Suprapubic skin (tissue), 4 donors: ENCODE measurements at regions not wholly inside any gene's neighbourhood (a gene's known extent, or its start where the extent isn't known, plus 50 kb on each side); places are given as distances from the start of the nearest gene placed in this dataset.

Experiments
- DNase-seq, 2 donors: peaks; one replicate each; pipeline ENCODE4 v3.0.0-alpha.2; 2019; ENCODE audit warnings: low spot score in 2 of 2
- H3K27ac ChIP-seq: fragments of 200-600 bp; sonication (generic); one replicate; pipeline ENCODE4 v1.5.1; 2019
- H3K27me3 ChIP-seq: fragments of 200-600 bp; sonication (generic); one replicate; pipeline ENCODE4 v1.5.1; 2019
- H3K36me3 ChIP-seq: fragments of 200-600 bp; sonication (generic); one replicate; pipeline ENCODE4 v1.5.1; 2019
- H3K4me1 ChIP-seq: fragments of 200-600 bp; sonication (generic); one replicate; pipeline ENCODE4 v1.5.1; 2019
- H3K4me3 ChIP-seq: fragments of 200-600 bp; sonication (generic); one replicate; pipeline ENCODE4 v1.5.1; 2019; ENCODE audit warnings: mild to moderate bottlenecking
- H3K9me3 ChIP-seq: fragments of 200-600 bp; sonication (generic); one replicate; pipeline ENCODE4 v1.5.1; 2019
- EP300 ChIP-seq: sonication (generic); formaldehyde crosslinking; IDR thresholded peaks from one replicate; pipeline ENCODE4 v1.6.1; 2017; ENCODE audit warnings: antibody characterized with exemption
- POLR2A ChIP-seq, 2 donors: fragments of 450-650 bp; IDR thresholded peaks; one replicate each; pipeline ENCODE4 v1.6.1; 2017; ENCODE audit warnings: antibody characterized with exemption in 2 of 2, mild to moderate bottlenecking in 2 of 2, moderate library complexity in 2 of 2
- POLR2AphosphoS5 ChIP-seq, 3 donors: sonication (generic); formaldehyde crosslinking; IDR thresholded peaks; one replicate each; pipeline ENCODE4 v1.6.1; 2017; ENCODE audit warnings: antibody characterized with exemption in 3 of 3
- WGBS: methylation state at CpG from one replicate; pipeline ENCODE4 v1.1.5; 2018; 5-methylcytosine and 5-hydroxymethylcytosine counted together
- TF ChIP-seq, protein P1 (sequence below), 2 donors: fragments of 200-600 bp in 1 of 2; fragments of 450-650 bp in 1 of 2; sonication (generic) in 1 of 2; IDR thresholded peaks; one replicate each; pipeline ENCODE4 v1.5.1; 2016 to 2019; ENCODE audit warnings: antibody characterized with exemption in 2 of 2, mild to moderate bottlenecking in 1 of 2, moderate library complexity in 1 of 2

DNA sequence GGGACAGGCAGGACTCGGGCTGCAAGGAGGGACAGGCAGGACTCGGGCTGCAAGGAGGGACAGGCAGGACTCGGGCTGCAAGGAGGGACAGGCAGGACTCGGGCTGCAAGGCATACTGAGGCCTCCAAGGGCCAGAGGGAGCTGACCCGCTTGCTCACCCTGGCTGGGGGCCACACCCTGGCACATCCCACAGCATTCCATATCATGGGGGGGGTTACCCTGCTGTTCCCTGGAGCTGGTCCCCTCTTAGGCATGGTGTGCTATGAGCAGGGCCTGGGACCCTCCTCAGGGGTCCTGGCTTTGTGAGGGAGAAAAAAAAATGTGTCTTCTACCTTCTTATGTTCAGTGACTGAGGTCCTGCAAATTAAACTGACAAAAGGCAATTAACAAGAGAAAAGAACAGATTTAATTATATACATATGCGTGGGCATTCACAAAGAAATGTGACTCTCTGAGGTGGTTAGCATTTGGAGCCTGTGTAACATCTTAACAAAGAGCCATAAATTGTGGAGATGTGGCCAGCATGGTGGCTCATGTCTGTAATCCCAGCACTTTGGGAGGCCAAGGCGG is 97.6 kb upstream of the ALDH1A3 start:
- peak in 1 of 2 donors; percentile 52 for DNase-seq

DNA sequence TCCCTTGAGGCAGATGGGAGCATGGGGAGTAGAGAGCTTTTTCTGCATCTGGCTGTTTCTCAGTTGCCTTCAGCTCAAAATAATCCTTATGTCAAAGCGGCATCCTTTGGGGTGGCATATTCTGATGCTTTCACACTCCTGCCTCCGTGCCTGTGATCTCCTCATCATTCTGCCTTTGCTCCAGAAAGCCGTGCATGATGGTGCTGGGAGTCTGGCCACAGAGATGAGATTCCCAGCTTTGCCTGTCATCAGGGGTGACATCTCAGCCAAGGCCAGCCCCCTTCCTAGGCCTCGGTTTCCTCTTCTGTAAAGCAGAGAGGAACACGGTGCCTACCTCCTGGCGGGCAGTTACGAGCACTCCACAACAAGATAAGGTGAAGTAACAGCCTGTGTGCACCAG is 96.3 kb upstream of the ALDH1A3 start:
- WGBS, result 91% methylated on average over 7 of the region's 7 CpGs
- peak; percentile 21 to 50 for DNase-seq
- H3K27me3 ChIP-seq, result peaks cover 7% of the 10 kb centered on the region
- no peak overlapping the region for H3K27ac ChIP-seq
- no peaks in the 10 kb centered on the region for H3K9me3 ChIP-seq
- H3K4me3 ChIP-seq, result no peak overlapping the region
- no peaks in the 10 kb centered on the region for H3K4me1 ChIP-seq
- TF ChIP-seq, protein P1, sequence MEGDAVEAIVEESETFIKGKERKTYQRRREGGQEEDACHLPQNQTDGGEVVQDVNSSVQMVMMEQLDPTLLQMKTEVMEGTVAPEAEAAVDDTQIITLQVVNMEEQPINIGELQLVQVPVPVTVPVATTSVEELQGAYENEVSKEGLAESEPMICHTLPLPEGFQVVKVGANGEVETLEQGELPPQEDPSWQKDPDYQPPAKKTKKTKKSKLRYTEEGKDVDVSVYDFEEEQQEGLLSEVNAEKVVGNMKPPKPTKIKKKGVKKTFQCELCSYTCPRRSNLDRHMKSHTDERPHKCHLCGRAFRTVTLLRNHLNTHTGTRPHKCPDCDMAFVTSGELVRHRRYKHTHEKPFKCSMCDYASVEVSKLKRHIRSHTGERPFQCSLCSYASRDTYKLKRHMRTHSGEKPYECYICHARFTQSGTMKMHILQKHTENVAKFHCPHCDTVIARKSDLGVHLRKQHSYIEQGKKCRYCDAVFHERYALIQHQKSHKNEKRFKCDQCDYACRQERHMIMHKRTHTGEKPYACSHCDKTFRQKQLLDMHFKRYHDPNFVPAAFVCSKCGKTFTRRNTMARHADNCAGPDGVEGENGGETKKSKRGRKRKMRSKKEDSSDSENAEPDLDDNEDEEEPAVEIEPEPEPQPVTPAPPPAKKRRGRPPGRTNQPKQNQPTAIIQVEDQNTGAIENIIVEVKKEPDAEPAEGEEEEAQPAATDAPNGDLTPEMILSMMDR (IDR thresholded peaks at IDR 0.05), result no peak
- no peak for TF ChIP-seq POLR2A (IDR thresholded peaks at IDR 0.05)
- TF ChIP-seq POLR2AphosphoS5 (IDR thresholded peaks at IDR 0.05), result no peak
- no peak for TF ChIP-seq EP300
- no peaks in the 10 kb centered on the region for H3K36me3 ChIP-seq

More for the DNA sequence above, 97.6 kb upstream of the ALDH1A3 start:
- Histone ChIP-seq H3K27ac (no peak overlapping the region), H3K4me1 (no peaks in the 10 kb centered on the region), H3K36me3 (no peaks in the 10 kb centered on the region), H3K9me3 (no peaks in the 10 kb centered on the region), H3K27me3 (peaks cover 5% of the 10 kb centered on the region), H3K4me3 (no peak overlapping the region)
- TF ChIP-seq, protein P1 (IDR thresholded peaks at IDR 0.05), result no peak
- TF ChIP-seq POLR2AphosphoS5 (IDR thresholded peaks at IDR 0.05) (no peak), POLR2A (IDR thresholded peaks at IDR 0.05) (no peak), EP300 (no peak)
- WGBS, result 87% methylated on average over 4 of the region's 7 CpGs

DNA sequence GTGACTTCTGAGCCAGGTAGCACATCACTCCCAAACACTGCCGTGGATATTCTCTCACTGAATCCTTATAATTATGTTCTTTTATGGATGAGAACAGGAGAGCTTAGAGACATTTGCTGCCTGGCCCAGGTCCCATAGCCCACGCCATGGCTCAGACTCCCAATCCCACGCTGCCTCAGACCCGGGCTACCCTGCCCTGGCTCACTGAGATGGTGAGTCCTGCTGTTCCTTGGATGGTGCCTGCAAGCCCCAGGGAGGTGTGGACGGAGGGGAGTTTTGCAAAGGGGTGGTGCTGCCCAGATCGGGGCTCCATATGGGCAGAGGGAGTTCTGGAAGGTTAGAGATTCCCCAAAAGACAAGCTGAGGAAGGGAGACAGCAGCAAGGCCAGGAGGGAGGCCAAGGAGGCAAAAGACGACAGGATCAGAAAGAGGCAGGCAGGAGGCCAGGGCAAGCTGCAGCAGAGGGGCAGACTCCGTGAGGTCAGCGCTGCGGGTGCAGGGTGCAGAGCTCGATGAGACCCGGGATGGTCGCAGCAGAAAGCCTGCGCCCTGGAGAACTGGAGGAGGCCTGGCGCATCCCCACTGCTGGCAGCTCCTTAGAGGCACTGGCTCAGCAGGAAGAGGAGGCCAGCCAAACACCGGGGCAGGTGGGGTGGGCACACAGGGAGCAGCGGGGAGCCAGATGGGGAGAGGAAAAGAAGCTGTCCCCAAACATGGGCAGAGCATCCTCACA is 95.7 kb upstream of the ALDH1A3 start:
- no peak overlapping the region for H3K4me3 ChIP-seq
- no peaks in the 10 kb centered on the region for H3K4me1 ChIP-seq
- no peaks in the 10 kb centered on the region for H3K36me3 ChIP-seq
- no peak overlapping the region for H3K27ac ChIP-seq
- WGBS, result 83% methylated on average over 17 of the region's 17 CpGs
- DNase-seq, result peak; percentile 33 to 71
- TF ChIP-seq POLR2A (IDR thresholded peaks at IDR 0.05) (no peak), EP300 (no peak), POLR2AphosphoS5 (IDR thresholded peaks at IDR 0.05) (no peak)
- TF ChIP-seq, protein P1 (IDR thresholded peaks at IDR 0.05), result no peak
- H3K27me3 ChIP-seq, result peaks cover 7% of the 10 kb centered on the region
- H3K9me3 ChIP-seq, result no peaks in the 10 kb centered on the region

DNA sequence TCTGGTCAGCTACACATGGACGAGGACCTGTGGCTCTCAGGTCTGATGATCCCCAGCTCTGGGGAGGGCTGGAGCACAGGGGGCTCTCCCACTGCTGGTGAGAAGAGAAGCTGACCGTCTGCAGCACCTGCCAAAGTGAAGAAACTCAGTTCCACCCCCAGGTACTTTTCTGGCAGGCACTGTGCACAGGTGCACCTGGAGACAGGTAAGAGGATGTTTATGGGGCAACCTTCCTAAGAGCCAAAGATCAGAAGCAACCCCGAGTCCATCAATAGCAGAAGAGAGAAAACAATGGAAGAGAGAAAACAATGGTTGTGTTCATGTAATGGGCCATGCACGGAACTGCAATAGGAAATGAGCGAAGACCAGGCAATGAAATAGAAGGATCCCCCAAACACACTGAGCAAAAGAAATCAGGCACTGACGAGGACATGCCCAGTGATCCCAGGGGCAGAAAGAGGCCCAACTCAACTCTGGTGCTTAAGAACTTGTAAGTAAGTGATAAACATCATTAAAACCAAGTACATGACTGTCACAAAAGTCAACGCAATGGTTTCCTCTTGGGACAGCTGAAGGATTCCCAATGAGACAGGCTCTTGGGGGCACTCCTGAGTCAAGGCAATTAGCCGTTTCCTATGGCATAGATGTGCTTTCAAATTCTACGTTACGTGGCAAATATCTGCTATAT is 95.0 kb upstream of the ALDH1A3 start:
- 84% methylated on average over 10 of the region's 10 CpGs for WGBS
- no peak overlapping the region for H3K27ac ChIP-seq
- H3K27me3 ChIP-seq, result peaks cover 7% of the 10 kb centered on the region
- DNase-seq, result peak in 1 of 2 donors; percentile 38
- no peaks in the 10 kb centered on the region for H3K36me3 ChIP-seq
- H3K4me3 ChIP-seq, result no peak overlapping the region
- no peaks in the 10 kb centered on the region for H3K9me3 ChIP-seq
- no peak for TF ChIP-seq EP300
- TF ChIP-seq POLR2A (IDR thresholded peaks at IDR 0.05), result no peak
- TF ChIP-seq, protein P1 (IDR thresholded peaks at IDR 0.05), result no peak
- no peak for TF ChIP-seq POLR2AphosphoS5 (IDR thresholded peaks at IDR 0.05)
- no peaks in the 10 kb centered on the region for H3K4me1 ChIP-seq
